ENCODE measurements at regions not wholly inside any gene's neighbourhood (a gene's known extent, or its start where the extent isn't known, plus 50 kb on each side); places are given as distances from the start of the nearest gene placed in this dataset.

DNA sequence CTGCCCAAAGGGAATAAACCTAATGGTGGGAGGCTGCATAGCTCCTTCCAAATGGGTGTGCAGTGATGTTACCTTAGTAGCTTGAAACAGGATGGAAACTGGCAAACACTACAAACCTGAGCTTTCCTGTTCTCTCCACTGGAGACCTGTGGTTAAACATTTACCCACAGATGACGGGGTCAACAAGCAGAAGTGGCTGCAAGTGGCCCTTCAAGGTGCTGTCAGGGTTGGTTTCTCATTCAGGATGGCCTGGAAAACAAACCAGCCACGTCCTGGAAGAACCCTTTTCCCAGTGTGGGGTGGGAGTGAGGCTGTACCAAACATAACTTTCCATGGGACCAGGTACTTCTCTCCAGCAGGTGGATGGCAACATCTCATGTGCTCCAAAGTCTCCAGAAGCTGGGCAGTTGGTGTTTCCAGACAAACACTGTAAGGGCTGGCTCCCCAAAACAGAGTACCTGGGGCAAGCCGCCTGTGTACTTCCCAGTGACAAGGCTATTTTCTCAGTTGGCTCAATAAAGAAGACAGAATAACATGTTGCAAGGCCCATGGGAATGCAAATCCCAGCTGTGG is 67.5 kb downstream of the DNAJB9 start:
- H3K4me3 ChIP-seq: no peak overlapping the region
- no peak for DNase-seq (ENCODE audit: low spot score in 2 of 2)
- no peaks in the 10 kb centered on the region for H3K9me3 ChIP-seq
- no peaks in the 10 kb centered on the region for H3K36me3 ChIP-seq
- TF ChIP-seq CTCF (IDR thresholded peaks at IDR 0.05): no peak
- H3K4me1 ChIP-seq: no peaks in the 10 kb centered on the region
- no peaks in the 10 kb centered on the region for H3K27me3 ChIP-seq
- H3K27ac ChIP-seq: no peak overlapping the region
- intact Hi-C loops (cut with DNase I): no loop called here

DNA sequence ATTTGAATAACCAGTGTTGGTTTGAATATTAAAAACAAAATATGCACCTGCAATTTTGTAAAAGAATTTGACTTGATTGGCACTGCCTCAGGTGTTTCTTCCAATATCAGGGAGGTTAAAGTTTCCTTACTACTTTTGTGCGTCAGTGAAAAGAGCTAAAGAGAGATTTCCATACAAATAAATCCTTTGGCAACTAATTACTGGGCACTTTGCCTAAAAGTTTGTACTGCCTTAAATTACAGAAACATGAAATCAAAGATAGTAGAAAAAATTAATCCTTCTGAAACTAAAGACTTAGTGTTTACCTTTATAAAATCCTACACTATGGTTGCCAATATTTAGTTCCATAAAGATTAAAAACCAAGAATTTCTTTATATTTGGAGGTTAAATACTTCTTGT is 72.5 kb downstream of the DNAJB9 start:
- Histone ChIP-seq H3K9me3 (no peaks in the 10 kb centered on the region), H3K4me1 (no peaks in the 10 kb centered on the region), H3K36me3 (no peaks in the 10 kb centered on the region), H3K4me3 (no peak overlapping the region), H3K27ac (no peak overlapping the region), H3K27me3 (no peaks in the 10 kb centered on the region)
- intact Hi-C loops (cut with DNase I): no loop called here
- TF ChIP-seq CTCF (IDR thresholded peaks at IDR 0.05): no peak
- DNase-seq (ENCODE audit: low spot score in 2 of 2): no peak

GRCh38 chr7:108643136-108643535 is 73.5 kb downstream of the DNAJB9 start:
- no peak for TF ChIP-seq CTCF (IDR thresholded peaks at IDR 0.05)
- H3K27me3 ChIP-seq: no peaks in the 10 kb centered on the region
- no peak for DNase-seq (ENCODE audit: low spot score in 2 of 2)
- no peak overlapping the region for H3K27ac ChIP-seq
- H3K9me3 ChIP-seq: no peaks in the 10 kb centered on the region
- intact Hi-C loops (cut with DNase I): no loop called here
- H3K36me3 ChIP-seq: no peaks in the 10 kb centered on the region
- no peaks in the 10 kb centered on the region for H3K4me1 ChIP-seq
- H3K4me3 ChIP-seq: no peak overlapping the region

DNA sequence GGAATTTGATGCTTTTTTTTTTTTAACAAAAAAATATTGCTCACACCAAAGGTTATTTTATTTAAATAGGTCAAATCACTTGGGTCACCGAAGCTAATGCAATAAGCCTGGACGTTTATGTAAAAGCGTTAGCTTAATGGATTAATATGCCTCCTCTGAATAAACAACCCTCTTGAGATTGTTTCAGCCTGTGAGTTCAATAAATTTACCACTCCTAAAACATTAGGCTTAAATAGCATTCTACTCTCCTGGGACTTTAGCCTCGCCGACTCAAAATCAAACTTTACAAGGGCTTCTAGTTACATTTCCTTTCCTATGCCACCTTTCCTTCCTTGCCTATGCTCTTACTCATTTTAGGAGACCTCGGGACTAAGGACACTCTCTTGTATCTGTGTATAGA is 79.3 kb downstream of the DNAJB9 start:
- H3K27ac ChIP-seq: no peak overlapping the region
- intact Hi-C loops (cut with DNase I): no loop called here
- no peak for TF ChIP-seq CTCF (IDR thresholded peaks at IDR 0.05)

GRCh38 chr7:108650467-108650866 is 80.8 kb downstream of the DNAJB9 start:
- no peak for DNase-seq (ENCODE audit: low spot score in 2 of 2)
- Histone ChIP-seq H3K9me3 (no peaks in the 10 kb centered on the region), H3K4me3 (no peak overlapping the region), H3K27ac (no peak overlapping the region), H3K36me3 (no peaks in the 10 kb centered on the region), H3K4me1 (no peaks in the 10 kb centered on the region), H3K27me3 (no peaks in the 10 kb centered on the region)
- TF ChIP-seq CTCF (IDR thresholded peaks at IDR 0.05): no peak
- intact Hi-C loops (cut with DNase I): no loop called here

More for the DNA sequence above, 79.3 kb downstream of the DNAJB9 start:
- no peak overlapping the region for H3K4me3 ChIP-seq
- H3K9me3 ChIP-seq: no peaks in the 10 kb centered on the region
- no peak for DNase-seq (ENCODE audit: low spot score in 2 of 2)
- H3K4me1 ChIP-seq: no peaks in the 10 kb centered on the region
- H3K36me3 ChIP-seq: no peaks in the 10 kb centered on the region
- no peaks in the 10 kb centered on the region for H3K27me3 ChIP-seq

DNA sequence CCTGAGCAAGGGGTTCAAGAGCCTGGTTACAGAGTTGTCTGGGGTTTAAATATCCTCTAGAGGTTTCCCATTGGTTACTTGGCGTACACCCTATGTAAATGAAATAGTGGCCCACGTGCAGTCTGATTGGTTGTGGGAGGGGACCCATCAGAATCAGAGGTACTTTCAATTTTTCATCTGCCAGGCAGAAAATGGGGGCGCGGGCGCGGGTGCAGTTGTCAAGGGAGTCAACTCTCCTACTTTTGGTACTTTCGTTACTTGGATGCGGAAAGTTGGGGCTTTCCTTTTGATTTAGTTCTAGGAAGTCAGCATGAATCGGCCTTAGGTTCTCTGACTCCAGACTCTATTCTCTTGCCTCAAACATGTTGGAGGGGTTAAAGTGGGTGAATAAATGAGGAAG is 83.2 kb downstream of the DNAJB9 start:
- no peaks in the 10 kb centered on the region for H3K9me3 ChIP-seq
- H3K27me3 ChIP-seq: no peaks in the 10 kb centered on the region
- intact Hi-C loops (cut with DNase I): no loop called here
- H3K27ac ChIP-seq: no peak overlapping the region
- no peak for TF ChIP-seq CTCF (IDR thresholded peaks at IDR 0.05)
- DNase-seq (ENCODE audit: low spot score in 2 of 2): no peak
- no peaks in the 10 kb centered on the region for H3K36me3 ChIP-seq
- H3K4me1 ChIP-seq: no peaks in the 10 kb centered on the region
- no peak overlapping the region for H3K4me3 ChIP-seq

Measured in ascending aorta (tissue), 2 donors.